Esophagus squamous epithelium (tissue), 5 donors: ENCODE measurements at regions not wholly inside any gene's neighbourhood (a gene's known extent, or its start where the extent isn't known, plus 50 kb on each side); places are given as distances from the start of the nearest gene placed in this dataset.

Source experiments
- DNase-seq: peaks from one replicate; lab custom pipeline; 2025; lab: John Stamatoyannopoulos, UW
- H3K27ac ChIP-seq, 4 donors: fragments of 200-600 bp; sonication (generic); one replicate each; pipeline ENCODE4 v1.5.1; 2016 to 2019; ENCODE audit warnings: mild to moderate bottlenecking in 1 of 4
- H3K27me3 ChIP-seq, 4 donors: fragments of 200-600 bp; sonication (generic); 1 replicate in 3 of 4; 2 replicates in 1 of 4; pipeline versions ENCODE4 v1.5.1 to v1.6.0; 2017 to 2021; ENCODE audit warnings: antibody characterized with exemption in 1 of 4
- H3K36me3 ChIP-seq, 3 donors: fragments of 200-600 bp; sonication (generic); one replicate each; pipeline ENCODE4 v1.5.1; 2016 to 2019
- H3K4me1 ChIP-seq, 3 donors: fragments of 200-600 bp; sonication (generic); one replicate each; pipeline ENCODE4 v1.5.1; 2017 to 2019
- H3K4me3 ChIP-seq, 4 donors: fragments of 200-600 bp; sonication (generic); 1 replicate in 3 of 4; 2 replicates in 1 of 4; pipeline ENCODE4 v1.5.1; 2016 to 2019; ENCODE audit warnings: mild to moderate bottlenecking in 2 of 4, moderate library complexity in 1 of 4
- H3K9me3 ChIP-seq, 3 donors: fragments of 200-600 bp; sonication (generic); one replicate each; pipeline ENCODE4 v1.5.1; 2016 to 2019
- POLR2A ChIP-seq, 4 donors: fragments of 450-650 bp; IDR thresholded peaks; one replicate each; pipeline ENCODE4 v1.6.1; 2017; ENCODE audit warnings: antibody characterized with exemption in 4 of 4, mild to moderate bottlenecking in 4 of 4, moderate library complexity in 3 of 4
- WGBS, 2 donors: methylation state at CpG; one replicate each; pipeline ENCODE4 v1.1.5; 2018; 5-methylcytosine and 5-hydroxymethylcytosine counted together
- intact Hi-C: fragments of 100-400 bp; cut with DNase I; formaldehyde crosslinking; loops from one replicate; pipeline ENCODE4 v1.15.0; 2022
- TF ChIP-seq, protein P1 (sequence below), 6 experiments: fragments of 450-650 bp in 4 of 6; fragments of 200-600 bp in 2 of 6; sonication (generic) in 2 of 6; IDR thresholded peaks; one replicate each; pipeline ENCODE4 v1.5.1; 2016 to 2019; ENCODE audit warnings: antibody characterized with exemption in 6 of 6, mild to moderate bottlenecking in 4 of 6, moderate library complexity in 4 of 6
- donor health status: DM: yes; HTN: yes; CAD: no.

DNA sequence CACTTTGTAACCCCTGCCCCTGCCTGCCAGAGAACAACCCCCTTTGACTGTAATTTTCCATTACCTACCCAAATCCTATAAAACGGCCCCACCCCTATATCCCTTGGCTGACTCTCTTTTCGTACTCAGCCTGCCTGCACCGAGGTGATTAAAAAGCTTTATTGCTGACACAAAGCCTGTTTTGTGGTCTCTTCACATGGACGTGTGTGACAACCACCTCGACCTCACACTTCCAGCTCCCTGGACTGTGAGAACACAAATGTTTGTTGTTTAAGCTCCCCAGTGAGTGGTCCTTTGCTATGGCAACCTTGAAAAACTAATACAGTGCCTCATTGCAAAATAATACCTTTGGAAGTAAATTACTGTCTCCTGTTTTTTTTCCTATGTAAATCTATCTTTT is 299.2 kb upstream of the POU1F1 start:
- H3K4me3 ChIP-seq: no peak overlapping the region
- WGBS, 2 donors: 27 to 55% methylated on average over 5 of the region's 5 CpGs
- DNase-seq: no peak
- intact Hi-C loops: no loop called here
- H3K9me3 ChIP-seq: no peaks in the 10 kb centered on the region
- H3K36me3 ChIP-seq: no peaks in the 10 kb centered on the region
- no peaks in the 10 kb centered on the region for H3K27me3 ChIP-seq
- TF ChIP-seq, protein P1, sequence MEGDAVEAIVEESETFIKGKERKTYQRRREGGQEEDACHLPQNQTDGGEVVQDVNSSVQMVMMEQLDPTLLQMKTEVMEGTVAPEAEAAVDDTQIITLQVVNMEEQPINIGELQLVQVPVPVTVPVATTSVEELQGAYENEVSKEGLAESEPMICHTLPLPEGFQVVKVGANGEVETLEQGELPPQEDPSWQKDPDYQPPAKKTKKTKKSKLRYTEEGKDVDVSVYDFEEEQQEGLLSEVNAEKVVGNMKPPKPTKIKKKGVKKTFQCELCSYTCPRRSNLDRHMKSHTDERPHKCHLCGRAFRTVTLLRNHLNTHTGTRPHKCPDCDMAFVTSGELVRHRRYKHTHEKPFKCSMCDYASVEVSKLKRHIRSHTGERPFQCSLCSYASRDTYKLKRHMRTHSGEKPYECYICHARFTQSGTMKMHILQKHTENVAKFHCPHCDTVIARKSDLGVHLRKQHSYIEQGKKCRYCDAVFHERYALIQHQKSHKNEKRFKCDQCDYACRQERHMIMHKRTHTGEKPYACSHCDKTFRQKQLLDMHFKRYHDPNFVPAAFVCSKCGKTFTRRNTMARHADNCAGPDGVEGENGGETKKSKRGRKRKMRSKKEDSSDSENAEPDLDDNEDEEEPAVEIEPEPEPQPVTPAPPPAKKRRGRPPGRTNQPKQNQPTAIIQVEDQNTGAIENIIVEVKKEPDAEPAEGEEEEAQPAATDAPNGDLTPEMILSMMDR (IDR thresholded peaks at IDR 0.05): no peak
- no peak for TF ChIP-seq POLR2A (IDR thresholded peaks at IDR 0.05)
- H3K27ac ChIP-seq: no peak overlapping the region
- no peaks in the 10 kb centered on the region for H3K4me1 ChIP-seq

DNA sequence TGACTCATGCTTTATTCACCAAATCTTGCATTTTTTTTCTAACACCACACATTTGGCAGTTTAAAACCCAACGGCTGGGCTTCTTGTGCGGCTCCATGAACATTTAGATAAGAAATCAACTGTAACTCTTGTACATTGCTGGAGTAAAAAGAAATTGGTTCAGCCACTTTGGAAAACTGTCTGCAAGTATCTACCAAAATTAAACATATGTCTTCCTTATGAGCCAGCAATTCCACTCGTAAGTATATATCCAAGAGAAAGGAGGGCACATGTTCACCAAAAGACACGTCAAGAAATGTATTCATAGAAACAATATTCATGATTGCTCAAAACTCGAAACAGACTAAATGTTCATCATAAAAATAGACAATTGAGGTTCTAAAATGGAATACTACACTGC is 291.9 kb upstream of the POU1F1 start:
- no peak for TF ChIP-seq POLR2A (IDR thresholded peaks at IDR 0.05)
- TF ChIP-seq, protein P1 (IDR thresholded peaks at IDR 0.05): no peak
- no peak overlapping the region for H3K27ac ChIP-seq
- WGBS, 2 donors: 77% methylated on average over 5 of the region's 5 CpGs
- no peaks in the 10 kb centered on the region for H3K4me1 ChIP-seq
- DNase-seq: no peak
- no peaks in the 10 kb centered on the region for H3K9me3 ChIP-seq
- intact Hi-C loops: no loop called here
- H3K27me3 ChIP-seq: no peaks in the 10 kb centered on the region
- H3K4me3 ChIP-seq: no peak overlapping the region
- H3K36me3 ChIP-seq: no peaks in the 10 kb centered on the region

DNA sequence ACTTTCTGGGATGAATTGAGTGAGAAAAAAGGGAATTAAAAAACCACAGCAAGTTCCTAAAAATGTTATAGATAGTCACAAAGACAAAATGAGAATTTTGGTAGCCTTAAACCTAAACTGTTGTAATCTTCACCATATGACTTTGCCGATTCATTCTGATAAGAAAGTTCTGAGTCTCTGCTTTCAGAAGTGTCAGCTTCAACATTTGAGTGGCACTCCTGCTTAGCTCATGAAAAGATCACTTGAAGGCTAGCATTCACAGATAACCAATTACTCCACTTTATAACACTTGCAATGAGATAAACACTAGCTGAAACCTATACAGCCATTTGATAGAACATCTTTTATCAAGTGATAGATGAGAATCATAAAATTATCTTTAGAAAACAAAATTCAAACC is 288.1 kb upstream of the POU1F1 start:
- WGBS, 2 donors: 68 to 84% methylated on average over 1 of the region's 1 CpG
- intact Hi-C loops: no loop called here
- TF ChIP-seq, protein P1 (IDR thresholded peaks at IDR 0.05): no peak
- no peak for TF ChIP-seq POLR2A (IDR thresholded peaks at IDR 0.05)

DNA sequence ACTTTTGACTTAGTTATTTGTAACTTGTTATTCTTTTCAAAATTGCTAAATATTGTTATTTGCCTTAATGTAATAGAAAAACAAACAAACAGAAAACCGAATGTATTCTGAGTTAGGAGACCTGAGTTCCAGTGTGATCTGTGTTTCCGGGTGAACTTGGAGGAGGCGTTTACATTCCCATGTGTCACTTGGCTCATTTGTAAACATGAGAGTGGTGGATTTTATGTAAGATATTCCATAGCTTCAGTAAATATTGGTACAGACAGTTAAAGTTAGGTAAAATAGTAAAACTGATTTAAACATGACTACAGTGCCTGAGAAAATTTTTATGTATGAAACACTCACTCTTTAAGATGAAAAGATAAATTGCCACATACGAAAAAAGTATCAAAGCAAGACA is 287.3 kb upstream of the POU1F1 start:
- no peak overlapping the region for H3K27ac ChIP-seq
- no peaks in the 10 kb centered on the region for H3K27me3 ChIP-seq
- WGBS, 2 donors: 40% methylated on average over 4 of the region's 4 CpGs
- no peak for TF ChIP-seq POLR2A (IDR thresholded peaks at IDR 0.05)
- TF ChIP-seq, protein P1 (IDR thresholded peaks at IDR 0.05): no peak
- H3K9me3 ChIP-seq: no peaks in the 10 kb centered on the region
- DNase-seq: no peak
- H3K4me1 ChIP-seq: no peaks in the 10 kb centered on the region
- H3K4me3 ChIP-seq: no peak overlapping the region
- intact Hi-C loops: no loop called here
- H3K36me3 ChIP-seq: no peaks in the 10 kb centered on the region

More for the DNA sequence above, 288.1 kb upstream of the POU1F1 start:
- Histone ChIP-seq H3K4me1 (no peaks in the 10 kb centered on the region), H3K36me3 (no peaks in the 10 kb centered on the region), H3K4me3 (no peak overlapping the region), H3K27ac (no peak overlapping the region), H3K9me3 (no peaks in the 10 kb centered on the region), H3K27me3 (no peaks in the 10 kb centered on the region)
- DNase-seq: no peak

DNA sequence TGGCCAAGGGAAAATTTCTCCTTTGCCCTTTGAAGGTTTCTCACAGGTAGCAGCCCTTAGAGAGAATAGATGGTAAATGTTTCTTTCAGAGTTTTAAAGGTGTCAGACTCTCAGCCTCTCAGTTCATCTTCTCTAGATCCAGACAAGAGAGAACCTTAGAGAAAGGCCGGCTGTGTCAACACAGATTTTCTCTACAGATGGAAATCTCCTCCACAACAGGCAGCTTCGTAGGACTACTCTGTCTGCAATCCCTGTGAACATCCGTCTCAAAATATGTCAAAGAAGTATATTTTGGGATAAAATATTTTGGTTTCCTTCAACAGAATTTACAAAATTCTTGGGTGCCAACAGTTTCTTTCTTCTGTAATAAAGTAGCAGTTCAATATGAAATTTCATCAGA is 282.1 kb upstream of the POU1F1 start:
- WGBS, 2 donors: 31 to 51% methylated on average over 3 of the region's 3 CpGs
- no peaks in the 10 kb centered on the region for H3K36me3 ChIP-seq

More for the DNA sequence above, 282.1 kb upstream of the POU1F1 start:
- no peaks in the 10 kb centered on the region for H3K27me3 ChIP-seq
- no peak overlapping the region for H3K4me3 ChIP-seq
- H3K4me1 ChIP-seq: no peaks in the 10 kb centered on the region
- no peak overlapping the region for H3K27ac ChIP-seq
- TF ChIP-seq, protein P1 (IDR thresholded peaks at IDR 0.05): no peak
- TF ChIP-seq POLR2A (IDR thresholded peaks at IDR 0.05): no peak
- DNase-seq: no peak
- H3K9me3 ChIP-seq: no peaks in the 10 kb centered on the region
- intact Hi-C loops: no loop called here
